ENCODE measurements at regions not wholly inside any gene's neighbourhood (a gene's known extent, or its start where the extent isn't known, plus 50 kb on each side); places are given as distances from the start of the nearest gene placed in this dataset.

GRCh38 chr6:106912091-106912490, 62.4 kb downstream of the CD24 start:
- no peaks in the 10 kb centered on the region for H3K9me3 Mint-ChIP-seq (ENCODE audit: unreplicated experiment)
- no TSS peak for BruUV-seq (replicated peaks)
- H3K27ac Mint-ChIP-seq (ENCODE audit: low read depth, unreplicated experiment), result no peak overlapping the region
- H3K4me1 Mint-ChIP-seq (ENCODE audit: insufficient read depth, unreplicated experiment), result peaks cover 13% of the 10 kb centered on the region
- ChIA-PET POLR2A (no interaction called here), CTCF (no interaction called here)
- H3K4me3 Mint-ChIP-seq (ENCODE audit: unreplicated experiment), result no peak overlapping the region
- TF ChIP-seq, protein P1, sequence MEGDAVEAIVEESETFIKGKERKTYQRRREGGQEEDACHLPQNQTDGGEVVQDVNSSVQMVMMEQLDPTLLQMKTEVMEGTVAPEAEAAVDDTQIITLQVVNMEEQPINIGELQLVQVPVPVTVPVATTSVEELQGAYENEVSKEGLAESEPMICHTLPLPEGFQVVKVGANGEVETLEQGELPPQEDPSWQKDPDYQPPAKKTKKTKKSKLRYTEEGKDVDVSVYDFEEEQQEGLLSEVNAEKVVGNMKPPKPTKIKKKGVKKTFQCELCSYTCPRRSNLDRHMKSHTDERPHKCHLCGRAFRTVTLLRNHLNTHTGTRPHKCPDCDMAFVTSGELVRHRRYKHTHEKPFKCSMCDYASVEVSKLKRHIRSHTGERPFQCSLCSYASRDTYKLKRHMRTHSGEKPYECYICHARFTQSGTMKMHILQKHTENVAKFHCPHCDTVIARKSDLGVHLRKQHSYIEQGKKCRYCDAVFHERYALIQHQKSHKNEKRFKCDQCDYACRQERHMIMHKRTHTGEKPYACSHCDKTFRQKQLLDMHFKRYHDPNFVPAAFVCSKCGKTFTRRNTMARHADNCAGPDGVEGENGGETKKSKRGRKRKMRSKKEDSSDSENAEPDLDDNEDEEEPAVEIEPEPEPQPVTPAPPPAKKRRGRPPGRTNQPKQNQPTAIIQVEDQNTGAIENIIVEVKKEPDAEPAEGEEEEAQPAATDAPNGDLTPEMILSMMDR (IDR thresholded peaks at IDR 0.05; ENCODE audit: unreplicated experiment), result no peak
- intact Hi-C loops (cut with micrococcal nuclease), result no loop called here
- DNase-seq (ENCODE audit: unreplicated experiment), result no peak
- no peaks in the 10 kb centered on the region for H3K36me3 Mint-ChIP-seq (ENCODE audit: insufficient read depth, unreplicated experiment)
- no peaks in the 10 kb centered on the region for H3K27me3 Mint-ChIP-seq (ENCODE audit: insufficient read depth, unreplicated experiment)

DNA sequence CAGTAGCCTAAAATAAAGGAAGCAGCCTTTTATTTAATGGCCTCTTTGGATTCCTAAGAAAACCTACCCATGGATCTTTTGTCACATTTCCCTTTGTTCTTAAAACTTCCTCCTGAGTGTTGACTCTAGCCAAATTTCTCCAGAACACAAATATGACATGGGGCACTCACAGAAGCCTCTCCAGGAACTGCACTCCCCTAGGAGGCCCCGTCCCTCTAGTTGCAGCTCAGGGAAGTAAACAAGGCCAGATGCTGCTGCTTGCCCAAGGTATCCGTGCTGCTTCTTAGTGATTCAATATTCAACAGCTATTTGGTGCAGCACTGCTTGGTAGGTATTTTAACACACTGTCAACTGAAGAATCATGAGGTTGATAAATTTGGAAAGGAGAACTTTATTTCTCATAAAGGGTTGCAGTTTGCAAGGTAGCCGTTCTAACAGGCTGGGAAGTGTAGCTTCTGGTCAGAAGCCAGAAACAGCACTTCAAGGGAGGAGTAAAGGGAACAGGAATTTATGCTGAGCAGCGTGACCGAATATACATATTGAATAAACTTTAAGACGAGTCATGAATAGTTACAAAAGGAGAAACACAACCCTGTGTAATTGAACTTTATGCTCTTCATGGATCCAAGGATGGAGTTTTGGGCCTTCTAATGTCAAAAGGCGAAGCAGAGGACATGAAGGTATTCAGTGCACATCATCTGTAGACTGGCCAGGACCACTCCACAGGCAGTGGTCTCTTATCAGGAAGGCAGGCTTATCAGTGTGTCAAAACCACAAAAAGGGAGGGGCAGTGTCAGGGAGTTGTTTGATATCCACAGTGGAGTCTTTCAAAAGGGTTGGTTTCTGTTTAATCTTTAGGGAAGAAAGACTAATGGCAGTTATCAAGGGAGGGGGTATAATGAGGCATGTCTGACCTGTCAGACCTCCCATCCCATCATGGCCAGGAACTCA, 63.3 kb downstream of the CD24 start:
- Mint-ChIP-seq H3K4me1 (ENCODE audit: insufficient read depth, unreplicated experiment) (peaks cover 13% of the 10 kb centered on the region), H3K4me3 (ENCODE audit: unreplicated experiment) (no peak overlapping the region), H3K36me3 (ENCODE audit: insufficient read depth, unreplicated experiment) (no peaks in the 10 kb centered on the region), H3K9me3 (ENCODE audit: unreplicated experiment) (no peaks in the 10 kb centered on the region), H3K27ac (ENCODE audit: low read depth, unreplicated experiment) (no peak overlapping the region), H3K27me3 (ENCODE audit: insufficient read depth, unreplicated experiment) (no peaks in the 10 kb centered on the region)
- DNase-seq (ENCODE audit: unreplicated experiment), result no peak
- no TSS peak for BruUV-seq (replicated peaks)
- TF ChIP-seq, protein P1 (IDR thresholded peaks at IDR 0.05; ENCODE audit: unreplicated experiment), result no peak
- intact Hi-C loops (cut with micrococcal nuclease), result no loop called here
- CTCF ChIA-PET, result no interaction called here
- POLR2A ChIA-PET, result no interaction called here

DNA sequence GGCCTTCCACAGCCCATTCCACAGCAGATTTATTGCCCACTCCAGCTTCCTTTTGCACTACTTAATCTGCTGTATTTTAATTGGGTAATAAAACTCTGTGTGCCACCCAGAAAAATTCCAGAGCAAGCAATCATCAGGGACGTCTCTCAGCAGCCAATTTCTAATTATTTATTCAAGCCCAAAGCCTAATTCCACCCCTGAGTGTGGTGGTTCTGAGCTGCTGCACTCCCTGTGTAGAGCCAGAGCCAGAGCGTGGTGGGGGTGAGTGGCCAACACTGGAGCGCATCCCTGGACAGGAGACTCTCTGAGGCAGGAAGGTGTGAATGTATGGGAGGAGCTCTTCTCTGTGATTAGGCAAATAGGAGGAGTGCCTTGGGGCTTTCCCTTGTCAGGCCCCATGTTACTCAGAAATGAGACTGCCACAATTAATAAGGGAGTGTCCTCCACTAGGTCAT, 66.1 kb downstream of the CD24 start:
- peak overlapping the region; percentile 41 for H3K27ac Mint-ChIP-seq (ENCODE audit: low read depth, unreplicated experiment)
- ChIA-PET CTCF (interaction anchor here (0.9 kb wide), 1 partner anchor 172 kb away, joined by 3 read pairs; no protein-coding TSS in a partner anchor), POLR2A (no interaction called here)
- no peaks in the 10 kb centered on the region for H3K27me3 Mint-ChIP-seq (ENCODE audit: insufficient read depth, unreplicated experiment)
- TF ChIP-seq, protein P1 (IDR thresholded peaks at IDR 0.05; ENCODE audit: unreplicated experiment), result no peak
- no TSS peak for BruUV-seq (replicated peaks)
- intact Hi-C loops (cut with micrococcal nuclease), result no loop called here
- H3K9me3 Mint-ChIP-seq (ENCODE audit: unreplicated experiment), result no peaks in the 10 kb centered on the region
- H3K36me3 Mint-ChIP-seq (ENCODE audit: insufficient read depth, unreplicated experiment), result no peaks in the 10 kb centered on the region
- H3K4me1 Mint-ChIP-seq (ENCODE audit: insufficient read depth, unreplicated experiment), result peaks cover 7% of the 10 kb centered on the region
- DNase-seq (ENCODE audit: unreplicated experiment), result peak; percentile 22
- H3K4me3 Mint-ChIP-seq (ENCODE audit: unreplicated experiment), result no peak overlapping the region

GRCh38 chr6:106907754-106908153, 66.8 kb downstream of the CD24 start:
- intact Hi-C loops (cut with micrococcal nuclease), result no loop called here
- Mint-ChIP-seq H3K27ac (ENCODE audit: low read depth, unreplicated experiment) (no peak overlapping the region), H3K27me3 (ENCODE audit: insufficient read depth, unreplicated experiment) (no peaks in the 10 kb centered on the region), H3K4me1 (ENCODE audit: insufficient read depth, unreplicated experiment) (peaks cover 7% of the 10 kb centered on the region), H3K9me3 (ENCODE audit: unreplicated experiment) (no peaks in the 10 kb centered on the region), H3K36me3 (ENCODE audit: insufficient read depth, unreplicated experiment) (no peaks in the 10 kb centered on the region), H3K4me3 (ENCODE audit: unreplicated experiment) (no peak overlapping the region)
- DNase-seq (ENCODE audit: unreplicated experiment), result no peak
- ChIA-PET POLR2A (no interaction called here), CTCF (no interaction called here)
- no TSS peak for BruUV-seq (replicated peaks)
- TF ChIP-seq, protein P1 (IDR thresholded peaks at IDR 0.05; ENCODE audit: unreplicated experiment), result no peak

Measured in MCF 10A (cell line).